HCT116 (cell line): ENCODE measurements at regions not wholly inside any gene's neighbourhood (a gene's known extent, or its start where the extent isn't known, plus 50 kb on each side); places are given as distances from the start of the nearest gene placed in this dataset.

Source experiments
- CEBPB ChIP-seq: IDR thresholded peaks from 2 replicates; pipeline ENCODE4 v1.6.1; 2012; ENCODE audit warnings: low read depth
- EZH2 ChIP-seq: fragments of 200-600 bp; sonication (generic); IDR thresholded peaks from 2 replicates; pipeline ENCODE4 v1.6.1; 2017; ENCODE audit warnings: antibody characterized with exemption, mixed run types
- POLR2A ChIP-seq: IDR thresholded peaks from 2 replicates; pipeline ENCODE4 v1.7.0; 2011; ENCODE audit warnings: borderline replicate concordance; ENCODE audit not compliant: insufficient read depth, insufficient read length; ENCODE audit errors: extremely low read depth
- ZNF274 ChIP-seq: fragments of 200-500 bp; sonication (Bioruptor generic); IDR thresholded peaks from 2 replicates; pipeline ENCODE4 v1.6.1; 2014; ENCODE audit warnings: mild to moderate bottlenecking, low read depth, low read length, inconsistent platforms
- TF ChIP-seq, protein P1 (sequence below), 3 experiments: fragments of 200-600 bp in 1 of 3; sonication (generic) in 1 of 3; IDR thresholded peaks in 2 of 3; conservative IDR thresholded peaks in 1 of 3; 2 replicates each; pipeline ENCODE4 v1.5.1; 2012 to 2017; ENCODE audit warnings: low read depth in 2 of 3, low read length in 2 of 3, antibody characterized with exemption in 1 of 3, borderline replicate concordance in 1 of 3, control low read depth in 1 of 3, mild to moderate bottlenecking in 1 of 3, mixed read lengths in 1 of 3, mixed run types in 1 of 3, moderate library complexity in 1 of 3; ENCODE audit not compliant: insufficient read depth in 1 of 3

DNA sequence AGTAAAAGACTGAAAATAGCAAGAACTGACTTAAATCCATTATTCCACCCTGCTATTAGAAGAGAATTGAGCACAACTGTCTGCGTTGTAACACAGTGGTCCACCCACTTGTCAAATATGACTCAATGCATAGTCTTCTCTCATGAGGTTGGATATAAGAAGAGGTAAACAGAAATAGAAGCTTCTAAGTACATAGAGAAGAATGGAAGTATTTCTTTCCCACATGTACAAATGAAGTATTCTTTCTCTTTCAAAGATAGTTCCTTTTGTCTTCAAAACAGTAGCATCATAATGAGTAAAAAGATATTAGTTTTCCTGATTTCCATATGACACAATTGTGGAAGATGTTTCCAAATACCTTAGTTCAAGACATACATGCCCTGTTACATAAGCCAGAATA, 348.6 kb upstream of the CCDC54 start:
- no peak for TF ChIP-seq ZNF274
- no peak for TF ChIP-seq POLR2A
- TF ChIP-seq, protein P1, sequence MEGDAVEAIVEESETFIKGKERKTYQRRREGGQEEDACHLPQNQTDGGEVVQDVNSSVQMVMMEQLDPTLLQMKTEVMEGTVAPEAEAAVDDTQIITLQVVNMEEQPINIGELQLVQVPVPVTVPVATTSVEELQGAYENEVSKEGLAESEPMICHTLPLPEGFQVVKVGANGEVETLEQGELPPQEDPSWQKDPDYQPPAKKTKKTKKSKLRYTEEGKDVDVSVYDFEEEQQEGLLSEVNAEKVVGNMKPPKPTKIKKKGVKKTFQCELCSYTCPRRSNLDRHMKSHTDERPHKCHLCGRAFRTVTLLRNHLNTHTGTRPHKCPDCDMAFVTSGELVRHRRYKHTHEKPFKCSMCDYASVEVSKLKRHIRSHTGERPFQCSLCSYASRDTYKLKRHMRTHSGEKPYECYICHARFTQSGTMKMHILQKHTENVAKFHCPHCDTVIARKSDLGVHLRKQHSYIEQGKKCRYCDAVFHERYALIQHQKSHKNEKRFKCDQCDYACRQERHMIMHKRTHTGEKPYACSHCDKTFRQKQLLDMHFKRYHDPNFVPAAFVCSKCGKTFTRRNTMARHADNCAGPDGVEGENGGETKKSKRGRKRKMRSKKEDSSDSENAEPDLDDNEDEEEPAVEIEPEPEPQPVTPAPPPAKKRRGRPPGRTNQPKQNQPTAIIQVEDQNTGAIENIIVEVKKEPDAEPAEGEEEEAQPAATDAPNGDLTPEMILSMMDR (IDR thresholded peaks at IDR 0.05 in 2 of 3, conservative IDR thresholded peaks at IDR 0.05 in 1 of 3; ENCODE audit: borderline replicate concordance in 1 of 3, insufficient read depth in 1 of 3, low read depth in 2 of 3, low read length in 2 of 3): no peak
- no peak for TF ChIP-seq EZH2
- no peak for TF ChIP-seq CEBPB
